PC-3 (cell line): ENCODE measurements at regions not wholly inside any gene's neighbourhood (a gene's known extent, or its start where the extent isn't known, plus 50 kb on each side); places are given as distances from the start of the nearest gene placed in this dataset.

Experiments
- ATAC-seq: fragments of 200-7000 bp; cut with Tn5 transposase; 2 replicates; pipeline ENCODE4 v1.9.1; 2020; ENCODE audit warnings: mild to moderate bottlenecking, moderate library complexity
- BruUV-seq: library from RNA; stranded (reverse); fragments of 400-500 nt; replicated peaks from 2 replicates; lab custom pipeline; 2021; lab: Mats Ljungman, UMichigan
- CTCF ChIA-PET: fragments of 300-600 bp; sonication (Branson Sonifier 250); formaldehyde crosslinking; loops from one replicate; lab custom pipeline; 2022; ENCODE audit warnings: antibody characterized with exemption; lab: Charles Lee
- POLR2A ChIA-PET: fragments of 300-600 bp; sonication (Branson Sonifier 250); formaldehyde crosslinking; loops from one replicate; lab custom pipeline; 2022; ENCODE audit warnings: antibody characterized with exemption; ENCODE audit not compliant: unreplicated experiment; lab: Charles Lee
- DNase-seq: peaks from one replicate; pipeline ENCODE4 v3.0.0-alpha.2; 2015
- H2AFZ ChIP-seq: fragments of 300-600 bp; sonication (generic); 2 replicates; pipeline ENCODE4 v1.6.0; 2016; ENCODE audit warnings: antibody characterized with exemption, low read length
- H3F3A ChIP-seq: fragments of 300-600 bp; sonication (generic); one replicate; pipeline ENCODE4 v1.6.0; 2017; ENCODE audit warnings: antibody characterized with exemption, low read length, control low read depth, mild to moderate bottlenecking; ENCODE audit not compliant: unreplicated experiment
- H3K27ac ChIP-seq: fragments of 300-600 bp; sonication (generic); 2 replicates; pipeline ENCODE4 v1.5.1; 2016; ENCODE audit warnings: mild to moderate bottlenecking, low read length
- H3K27me3 ChIP-seq: fragments of 300-600 bp; sonication (generic); 2 replicates; pipeline ENCODE4 v1.6.1; 2016; ENCODE audit warnings: low read length, mixed read lengths
- H3K36me3 ChIP-seq: fragments of 300-600 bp; sonication (generic); 2 replicates; pipeline ENCODE4 v1.6.1; 2016; ENCODE audit warnings: low read depth, mixed run types, low read length, mixed read lengths
- H3K4me1 ChIP-seq: fragments of 300-600 bp; sonication (generic); 2 replicates; pipeline ENCODE4 v1.5.1; 2016; ENCODE audit warnings: low read length; ENCODE audit not compliant: insufficient read depth
- H3K4me2 ChIP-seq: fragments of 300-600 bp; sonication (generic); 2 replicates; pipeline ENCODE4 v1.6.0; 2016; ENCODE audit warnings: low read length
- H3K4me3 ChIP-seq: fragments of 300-600 bp; sonication (generic); 2 replicates; pipeline ENCODE4 v1.5.1; 2016; ENCODE audit warnings: mild to moderate bottlenecking, low read length, mixed read lengths
- H3K79me2 ChIP-seq: fragments of 300-600 bp; sonication (generic); 2 replicates; pipeline ENCODE4 v1.6.1; 2017; ENCODE audit warnings: low read length, mixed read lengths
- H3K9ac ChIP-seq: fragments of 300-600 bp; sonication (generic); 2 replicates; pipeline ENCODE4 v1.6.0; 2016; ENCODE audit warnings: mild to moderate bottlenecking, low read length
- H3K9me2 ChIP-seq: fragments of 300-600 bp; sonication (generic); replicated peaks from 2 replicates; pipeline ENCODE4 v1.6.1; 2016; ENCODE audit warnings: mixed run types, low read length, mixed read lengths
- H3K9me3 ChIP-seq: fragments of 300-600 bp; sonication (generic); 2 replicates; pipeline ENCODE4 v1.6.1; 2016; ENCODE audit warnings: low read length, mixed read lengths
- H4K20me1 ChIP-seq: fragments of 300-600 bp; sonication (generic); 2 replicates; pipeline ENCODE4 v1.6.1; 2016; ENCODE audit warnings: low read length, mixed read lengths
- CTCF ChIP-seq: fragments of 300-600 bp; sonication (generic); conservative IDR thresholded peaks from 2 replicates; pipeline ENCODE4 v1.5.1; 2017; ENCODE audit warnings: antibody characterized with exemption, low read depth, mild to moderate bottlenecking, low read length
- EZH2 ChIP-seq: fragments of 300-600 bp; sonication (generic); IDR thresholded peaks from one replicate; pipeline ENCODE4 v1.6.1; 2017; ENCODE audit warnings: antibody characterized with exemption, mild to moderate bottlenecking, low read length; ENCODE audit not compliant: unreplicated experiment
- EZH2phosphoT487 ChIP-seq: fragments of 300-600 bp; sonication (generic); IDR thresholded peaks from 2 replicates; pipeline ENCODE4 v1.6.1; 2018; ENCODE audit warnings: mild to moderate bottlenecking, antibody characterized with exemption, low read length, borderline replicate concordance
- intact Hi-C: fragments of 100-400 bp; cut with micrococcal nuclease; formaldehyde crosslinking; loops from 2 replicates; pipeline ENCODE4 v1.9.0; 2023

DNA sequence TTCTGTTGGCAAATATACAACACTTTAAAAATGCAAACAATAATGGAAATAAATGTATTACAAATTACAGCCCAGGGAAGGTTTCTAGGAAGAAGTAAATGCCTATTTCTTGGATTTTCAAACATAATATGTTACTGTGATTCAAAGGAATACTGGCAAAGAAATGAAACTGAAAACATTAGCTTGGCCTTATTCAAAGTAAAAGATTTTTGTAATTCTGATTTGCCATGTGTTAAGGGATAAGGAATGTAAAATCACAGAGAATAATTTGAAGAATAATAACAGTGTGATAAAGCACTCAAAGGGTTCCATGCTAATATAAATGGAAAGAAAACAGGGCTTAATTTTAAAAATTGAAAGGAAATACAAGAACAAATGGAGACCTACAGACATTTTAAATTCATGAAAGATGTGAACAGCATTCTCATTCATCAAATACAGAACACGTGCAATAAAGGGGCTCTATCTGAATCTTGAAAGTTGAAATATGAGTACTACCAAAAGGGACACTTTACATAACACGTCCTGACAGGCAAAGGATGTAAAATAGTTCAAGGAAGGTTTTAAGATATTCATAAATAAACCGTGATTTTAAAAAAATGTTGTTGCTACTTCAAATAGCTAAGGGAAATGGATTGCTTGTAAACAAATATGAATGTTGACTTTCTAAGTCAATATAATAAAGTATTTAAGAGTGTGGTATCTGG lies 138.1 kb downstream of the RFPL4B start:
- Histone ChIP-seq H3F3A (no peaks in the 10 kb centered on the region), H3K4me1 (peaks cover 8% of the 10 kb centered on the region; the same call in 1 of the 2 replicates), H3K79me2 (no peaks in the 10 kb centered on the region), H3K9me2 (no peaks in the 10 kb centered on the region), H3K4me2 (no peak overlapping the region), H4K20me1 (no peaks in the 10 kb centered on the region), H3K27me3 (no peaks in the 10 kb centered on the region), H3K4me3 (no peak overlapping the region), H2AFZ (no peak overlapping the region), H3K27ac (no peak overlapping the region), H3K9me3 (no peaks in the 10 kb centered on the region), H3K9ac (no peak overlapping the region), H3K36me3 (no peaks in the 10 kb centered on the region)
- CTCF ChIA-PET = interaction anchor here (0.9 kb wide), 1 partner anchor 305 kb away, joined by 3 read pairs; no protein-coding TSS in a partner anchor
- BruUV-seq = no TSS peak
- intact Hi-C loops = no loop called here
- TF ChIP-seq EZH2phosphoT487 (no peak), CTCF (no peak), EZH2 (no peak)
- POLR2A ChIA-PET = no interaction called here
- ATAC-seq (peak; percentile 31), DNase-seq (no peak)

- DNase-seq (peak; percentile 1), ATAC-seq (no peak; the same call in 1 of the 2 replicates)
- H3F3A ChIP-seq = no peaks in the 10 kb centered on the region
- POLR2A ChIA-PET = no interaction called here
- H3K4me2 ChIP-seq = no peak overlapping the region
- H3K9ac ChIP-seq = no peak overlapping the region
- no peaks in the 10 kb centered on the region for H3K27me3 ChIP-seq
- no peaks in the 10 kb centered on the region for H4K20me1 ChIP-seq
- H3K4me1 ChIP-seq = peaks cover 3% of the 10 kb centered on the region; the same call in 1 of the 2 replicates
- H3K27ac ChIP-seq = no peak overlapping the region
- no peaks in the 10 kb centered on the region for H3K79me2 ChIP-seq
- H2AFZ ChIP-seq = no peak overlapping the region
- no TSS peak for BruUV-seq
- no peaks in the 10 kb centered on the region for H3K36me3 ChIP-seq
- intact Hi-C loops = no loop called here
- no peaks in the 10 kb centered on the region for H3K9me2 ChIP-seq
- no peaks in the 10 kb centered on the region for H3K9me3 ChIP-seq
- TF ChIP-seq EZH2phosphoT487 (no peak), EZH2 (no peak), CTCF (no peak)
- CTCF ChIA-PET = interaction anchor here (0.9 kb wide), 1 partner anchor 306 kb away, joined by 3 read pairs; no protein-coding TSS in a partner anchor
- no peak overlapping the region for H3K4me3 ChIP-seq
These were observed 138.7 kb downstream of the RFPL4B start for GRCh38 chr6:112485827-112486212.

GRCh38 chr6:112486454-112486853 lies 139.3 kb downstream of the RFPL4B start:
- Histone ChIP-seq H3F3A (no peaks in the 10 kb centered on the region), H3K27ac (no peak overlapping the region), H3K4me2 (no peak overlapping the region), H3K27me3 (no peaks in the 10 kb centered on the region), H3K4me3 (no peak overlapping the region), H3K9ac (no peak overlapping the region), H3K9me3 (no peaks in the 10 kb centered on the region), H2AFZ (no peak overlapping the region), H3K36me3 (no peaks in the 10 kb centered on the region), H3K4me1 (no peaks in the 10 kb centered on the region), H4K20me1 (no peaks in the 10 kb centered on the region), H3K9me2 (no peaks in the 10 kb centered on the region), H3K79me2 (no peaks in the 10 kb centered on the region)
- TF ChIP-seq EZH2 (no peak), CTCF (no peak), EZH2phosphoT487 (no peak)
- intact Hi-C loops = no loop called here
- ChIA-PET CTCF (interaction anchor here (0.9 kb wide), 1 partner anchor 306 kb away, joined by 3 read pairs; no protein-coding TSS in a partner anchor), POLR2A (no interaction called here)
- no TSS peak for BruUV-seq
- no peak for ATAC-seq
- DNase-seq = no peak
